ENCODE measurements at regions not wholly inside any gene's neighbourhood (a gene's known extent, or its start where the extent isn't known, plus 50 kb on each side); places are given as distances from the start of the nearest gene placed in this dataset.
"Not testable (repeated sequence)": the region's sequence is repeated elsewhere in the genome, so short reads cannot be mapped to it uniquely, and the experiment has no call there.

GRCh38 chr17:72452286-72453173 is 331.7 kb downstream of the SOX9 start:
- DNase-seq (no peak), ATAC-seq (ENCODE audit: low read depth) (no peak)
- no peak overlapping the region for H3K4me3 Mint-ChIP-seq
- H3K27me3 Mint-ChIP-seq = peaks cover 6% of the 10 kb centered on the region
- H3K9me3 Mint-ChIP-seq = no peaks in the 10 kb centered on the region
- H3K4me1 Mint-ChIP-seq = no peaks in the 10 kb centered on the region
- POLR2A ChIA-PET = no interaction called here
- no peak overlapping the region for H3K27ac Mint-ChIP-seq
- no peaks in the 10 kb centered on the region for H3K36me3 Mint-ChIP-seq

GRCh38 chr17:72454342-72454741 is 333.5 kb downstream of the SOX9 start:
- ATAC-seq (ENCODE audit: low read depth) (no peak), DNase-seq (no peak)
- H3K9me3 Mint-ChIP-seq = no peaks in the 10 kb centered on the region
- POLR2A ChIA-PET = no interaction called here
- no peaks in the 10 kb centered on the region for H3K36me3 Mint-ChIP-seq
- H3K4me1 Mint-ChIP-seq = no peaks in the 10 kb centered on the region
- H3K27ac Mint-ChIP-seq = no peak overlapping the region
- H3K4me3 Mint-ChIP-seq = no peak overlapping the region
- peaks cover 8% of the 10 kb centered on the region for H3K27me3 Mint-ChIP-seq

GRCh38 chr17:72455562-72455961 is 334.7 kb downstream of the SOX9 start:
- Mint-ChIP-seq H3K27me3 (peaks cover 8% of the 10 kb centered on the region), H3K36me3 (no peaks in the 10 kb centered on the region), H3K4me1 (no peaks in the 10 kb centered on the region), H3K4me3 (no peak overlapping the region), H3K27ac (no peak overlapping the region), H3K9me3 (no peaks in the 10 kb centered on the region)
- POLR2A ChIA-PET = no interaction called here
- no peak for DNase-seq
- no peak for ATAC-seq (ENCODE audit: low read depth)

- peaks cover 4% of the 10 kb centered on the region for H3K27me3 Mint-ChIP-seq
- DNase-seq (no peak), ATAC-seq (ENCODE audit: low read depth) (no peak)
- H3K4me3 Mint-ChIP-seq = no peak overlapping the region
- H3K4me1 Mint-ChIP-seq = no peaks in the 10 kb centered on the region
- POLR2A ChIA-PET = no interaction called here
- no peaks in the 10 kb centered on the region for H3K36me3 Mint-ChIP-seq
- no peak overlapping the region for H3K27ac Mint-ChIP-seq
- no peaks in the 10 kb centered on the region for H3K9me3 Mint-ChIP-seq
These were observed 335.3 kb downstream of the SOX9 start for GRCh38 chr17:72456075-72456474.

- ATAC-seq (ENCODE audit: low read depth) (no peak), DNase-seq (no peak)
- POLR2A ChIA-PET = no interaction called here
- Mint-ChIP-seq H3K27ac (no peak overlapping the region), H3K27me3 (peaks cover 6% of the 10 kb centered on the region), H3K36me3 (no peaks in the 10 kb centered on the region), H3K4me1 (no peaks in the 10 kb centered on the region), H3K9me3 (no peaks in the 10 kb centered on the region), H3K4me3 (no peak overlapping the region)
These were observed 336.9 kb downstream of the SOX9 start for GRCh38 chr17:72457712-72458111.

GRCh38 chr17:72458301-72458700 is 337.5 kb downstream of the SOX9 start:
- POLR2A ChIA-PET = no interaction called here
- no peak for ATAC-seq (ENCODE audit: low read depth)
- no peak overlapping the region for H3K27ac Mint-ChIP-seq
- no peaks in the 10 kb centered on the region for H3K4me1 Mint-ChIP-seq
- DNase-seq = no peak
- H3K4me3 Mint-ChIP-seq = no peak overlapping the region
- no peaks in the 10 kb centered on the region for H3K9me3 Mint-ChIP-seq
- H3K36me3 Mint-ChIP-seq = no peaks in the 10 kb centered on the region
- peaks cover 6% of the 10 kb centered on the region for H3K27me3 Mint-ChIP-seq

- DNase-seq = no peak
- POLR2A ChIA-PET = no interaction called here
- H3K36me3 Mint-ChIP-seq = no peaks in the 10 kb centered on the region
- no peaks in the 10 kb centered on the region for H3K9me3 Mint-ChIP-seq
- H3K27me3 Mint-ChIP-seq = peaks cover 8% of the 10 kb centered on the region
- no peak overlapping the region for H3K4me3 Mint-ChIP-seq
- ATAC-seq (ENCODE audit: low read depth) = no peak
- H3K4me1 Mint-ChIP-seq = no peaks in the 10 kb centered on the region
- H3K27ac Mint-ChIP-seq = no peak overlapping the region
These were observed 339.9 kb downstream of the SOX9 start for GRCh38 chr17:72460711-72461110.

GRCh38 chr17:72461757-72462156 is 340.9 kb downstream of the SOX9 start:
- no peak for ATAC-seq (ENCODE audit: low read depth)
- no peak overlapping the region for H3K27ac Mint-ChIP-seq
- POLR2A ChIA-PET = no interaction called here
- no peaks in the 10 kb centered on the region for H3K4me1 Mint-ChIP-seq
- H3K9me3 Mint-ChIP-seq = no peaks in the 10 kb centered on the region
- no peak overlapping the region for H3K4me3 Mint-ChIP-seq
- peaks cover 8% of the 10 kb centered on the region for H3K27me3 Mint-ChIP-seq
- no peak for DNase-seq
- no peaks in the 10 kb centered on the region for H3K36me3 Mint-ChIP-seq

GRCh38 chr17:72462407-72462806 is 341.6 kb downstream of the SOX9 start:
- no peaks in the 10 kb centered on the region for H3K36me3 Mint-ChIP-seq
- peaks cover 7% of the 10 kb centered on the region for H3K27me3 Mint-ChIP-seq
- ATAC-seq (ENCODE audit: low read depth) (no peak), DNase-seq (no peak)
- POLR2A ChIA-PET = no interaction called here
- H3K4me1 Mint-ChIP-seq = no peaks in the 10 kb centered on the region
- no peak overlapping the region for H3K27ac Mint-ChIP-seq
- no peaks in the 10 kb centered on the region for H3K9me3 Mint-ChIP-seq
- no peak overlapping the region for H3K4me3 Mint-ChIP-seq

GRCh38 chr17:72462814-72463213 is 342.0 kb downstream of the SOX9 start:
- peaks cover 4% of the 10 kb centered on the region for H3K27me3 Mint-ChIP-seq
- no peak overlapping the region for H3K27ac Mint-ChIP-seq
- ATAC-seq (ENCODE audit: low read depth) (no peak), DNase-seq (no peak)
- POLR2A ChIA-PET = no interaction called here
- no peaks in the 10 kb centered on the region for H3K9me3 Mint-ChIP-seq
- H3K36me3 Mint-ChIP-seq = no peaks in the 10 kb centered on the region
- H3K4me1 Mint-ChIP-seq = no peaks in the 10 kb centered on the region
- no peak overlapping the region for H3K4me3 Mint-ChIP-seq

- Mint-ChIP-seq H3K27ac (no peak overlapping the region), H3K4me1 (no peaks in the 10 kb centered on the region), H3K4me3 (no peak overlapping the region), H3K27me3 (peaks cover 4% of the 10 kb centered on the region), H3K36me3 (no peaks in the 10 kb centered on the region), H3K9me3 (no peaks in the 10 kb centered on the region)
- ATAC-seq (ENCODE audit: low read depth) (no peak), DNase-seq (no peak)
- POLR2A ChIA-PET = no interaction called here
These were observed 342.7 kb downstream of the SOX9 start for GRCh38 chr17:72463287-72464102.

- H3K27ac Mint-ChIP-seq; H3K4me3 Mint-ChIP-seq; ATAC-seq (ENCODE audit: low read depth); H3K4me1 Mint-ChIP-seq; DNase-seq; POLR2A ChIA-PET; H3K9me3 Mint-ChIP-seq; H3K36me3 Mint-ChIP-seq; H3K27me3 Mint-ChIP-seq: not testable (repeated sequence)
These were observed 343.4 kb downstream of the SOX9 start for GRCh38 chr17:72464221-72464620.

- H3K9me3 Mint-ChIP-seq = no peaks in the 10 kb centered on the region
- no peaks in the 10 kb centered on the region for H3K4me1 Mint-ChIP-seq
- no peak overlapping the region for H3K27ac Mint-ChIP-seq
- H3K4me3 Mint-ChIP-seq = no peak overlapping the region
- H3K36me3 Mint-ChIP-seq = no peaks in the 10 kb centered on the region
- ATAC-seq (ENCODE audit: low read depth) (no peak), DNase-seq (no peak)
- POLR2A ChIA-PET = no interaction called here
- peaks cover 4% of the 10 kb centered on the region for H3K27me3 Mint-ChIP-seq
These were observed 344.6 kb downstream of the SOX9 start for GRCh38 chr17:72465191-72466024.
